ENCODE measurements at regions not wholly inside any gene's neighbourhood (a gene's known extent, or its start where the extent isn't known, plus 50 kb on each side); places are given as distances from the start of the nearest gene placed in this dataset.

- DNase-seq (no peak), ATAC-seq (no peak)
- no peaks in the 10 kb centered on the region for H3K4me1 ChIP-seq
- no peaks in the 10 kb centered on the region for H3K9me3 ChIP-seq
- no peaks in the 10 kb centered on the region for H3K27me3 ChIP-seq
- no peak overlapping the region for H3K4me3 ChIP-seq
- intact Hi-C loops (cut with DNase I) = no loop called here
- no peaks in the 10 kb centered on the region for H3K36me3 ChIP-seq
- 9% methylated on average over 1 of the region's 1 CpG for WGBS (ENCODE audit: insufficient coverage, low coverage, low lambda C conversion rate, missing lambda C conversion rate)
- TF ChIP-seq CTCF (IDR thresholded peaks at IDR 0.05) (no peak), POLR2A (IDR thresholded peaks at IDR 0.05) (no peak)
- H3K27ac ChIP-seq = no peak overlapping the region
These were observed 168.7 kb upstream of the CNTNAP4 start for GRCh38 chr16:76108460-76108859.

GRCh38 chr16:76114681-76115080 is 162.5 kb upstream of the CNTNAP4 start:
- Histone ChIP-seq H3K4me3 (no peak overlapping the region), H3K27ac (no peak overlapping the region), H3K36me3 (no peaks in the 10 kb centered on the region), H3K9me3 (no peaks in the 10 kb centered on the region), H3K4me1 (no peaks in the 10 kb centered on the region), H3K27me3 (no peaks in the 10 kb centered on the region)
- 46% methylated on average over 3 of the region's 3 CpGs for WGBS (ENCODE audit: insufficient coverage, low coverage, low lambda C conversion rate, missing lambda C conversion rate)
- ATAC-seq (no peak), DNase-seq (no peak)
- intact Hi-C loops (cut with DNase I) = no loop called here
- TF ChIP-seq POLR2A (IDR thresholded peaks at IDR 0.05) (no peak), CTCF (IDR thresholded peaks at IDR 0.05) (no peak)

- DNase-seq (no peak), ATAC-seq (no peak)
- intact Hi-C loops (cut with DNase I) = no loop called here
These were observed 158.9 kb upstream of the CNTNAP4 start for GRCh38 chr16:76118344-76118743.

GRCh38 chr16:76121636-76122035 is 155.6 kb upstream of the CNTNAP4 start:
- ATAC-seq (no peak), DNase-seq (no peak)
- 55% methylated on average over 4 of the region's 4 CpGs for WGBS (ENCODE audit: insufficient coverage, low coverage, low lambda C conversion rate, missing lambda C conversion rate)

More at GRCh38 chr16:76118344-76118743, 158.9 kb upstream of the CNTNAP4 start:
- WGBS (ENCODE audit: insufficient coverage, low coverage, low lambda C conversion rate, missing lambda C conversion rate) = 30% methylated on average over 1 of the region's 1 CpG
- TF ChIP-seq CTCF (IDR thresholded peaks at IDR 0.05) (no peak), POLR2A (IDR thresholded peaks at IDR 0.05) (no peak)
- no peaks in the 10 kb centered on the region for H3K9me3 ChIP-seq
- H3K4me1 ChIP-seq = no peaks in the 10 kb centered on the region
- H3K27me3 ChIP-seq = no peaks in the 10 kb centered on the region
- no peak overlapping the region for H3K4me3 ChIP-seq
- H3K36me3 ChIP-seq = no peaks in the 10 kb centered on the region
- no peak overlapping the region for H3K27ac ChIP-seq

More at GRCh38 chr16:76121636-76122035, 155.6 kb upstream of the CNTNAP4 start:
- no peak for TF ChIP-seq POLR2A (IDR thresholded peaks at IDR 0.05)
- no peak for TF ChIP-seq CTCF (IDR thresholded peaks at IDR 0.05)
- Histone ChIP-seq H3K27ac (no peak overlapping the region), H3K4me3 (no peak overlapping the region), H3K4me1 (no peaks in the 10 kb centered on the region), H3K9me3 (no peaks in the 10 kb centered on the region), H3K27me3 (no peaks in the 10 kb centered on the region), H3K36me3 (no peaks in the 10 kb centered on the region)
- intact Hi-C loops (cut with DNase I) = no loop called here
